ENCODE measurements at regions not wholly inside any gene's neighbourhood (a gene's known extent, or its start where the extent isn't known, plus 50 kb on each side); places are given as distances from the start of the nearest gene placed in this dataset.

DNA sequence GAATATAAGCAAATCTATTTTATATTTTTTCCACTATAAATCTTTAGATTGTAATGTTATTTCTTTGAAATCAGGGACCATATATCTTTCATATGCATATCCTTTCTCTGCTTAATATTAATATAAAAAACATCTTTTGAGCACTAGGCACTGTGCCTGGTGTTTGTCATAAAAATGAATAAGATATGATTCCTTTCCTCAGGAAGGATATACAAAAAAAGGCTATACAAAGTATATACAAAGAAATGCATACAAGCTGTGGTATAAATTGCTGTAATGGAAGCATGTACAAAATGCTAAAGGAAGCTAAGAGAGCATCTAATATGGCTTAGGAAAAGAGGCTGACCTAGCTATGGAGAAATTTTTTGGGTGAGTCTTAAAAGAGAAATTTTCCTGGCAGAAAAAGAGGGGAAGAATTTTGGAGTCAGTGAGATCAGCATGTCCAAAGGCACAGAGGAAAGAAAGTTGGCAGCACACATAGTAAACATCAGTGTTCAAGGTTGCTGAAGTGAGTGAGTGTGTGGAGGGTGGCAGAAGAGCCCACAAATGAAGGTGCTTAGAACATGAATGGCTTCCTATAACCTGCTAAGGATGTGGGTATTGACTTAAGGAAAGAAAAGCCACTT lies 500.0 kb downstream of the SPRY1 start:
- no peak for TF ChIP-seq EZH2 (IDR thresholded peaks at IDR 0.05; ENCODE audit: borderline replicate concordance, low read length)
- TF ChIP-seq, protein P1, sequence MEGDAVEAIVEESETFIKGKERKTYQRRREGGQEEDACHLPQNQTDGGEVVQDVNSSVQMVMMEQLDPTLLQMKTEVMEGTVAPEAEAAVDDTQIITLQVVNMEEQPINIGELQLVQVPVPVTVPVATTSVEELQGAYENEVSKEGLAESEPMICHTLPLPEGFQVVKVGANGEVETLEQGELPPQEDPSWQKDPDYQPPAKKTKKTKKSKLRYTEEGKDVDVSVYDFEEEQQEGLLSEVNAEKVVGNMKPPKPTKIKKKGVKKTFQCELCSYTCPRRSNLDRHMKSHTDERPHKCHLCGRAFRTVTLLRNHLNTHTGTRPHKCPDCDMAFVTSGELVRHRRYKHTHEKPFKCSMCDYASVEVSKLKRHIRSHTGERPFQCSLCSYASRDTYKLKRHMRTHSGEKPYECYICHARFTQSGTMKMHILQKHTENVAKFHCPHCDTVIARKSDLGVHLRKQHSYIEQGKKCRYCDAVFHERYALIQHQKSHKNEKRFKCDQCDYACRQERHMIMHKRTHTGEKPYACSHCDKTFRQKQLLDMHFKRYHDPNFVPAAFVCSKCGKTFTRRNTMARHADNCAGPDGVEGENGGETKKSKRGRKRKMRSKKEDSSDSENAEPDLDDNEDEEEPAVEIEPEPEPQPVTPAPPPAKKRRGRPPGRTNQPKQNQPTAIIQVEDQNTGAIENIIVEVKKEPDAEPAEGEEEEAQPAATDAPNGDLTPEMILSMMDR (IDR thresholded peaks at IDR 0.05; ENCODE audit: low read length) = no peak
- no peak overlapping the region for H3K4me3 ChIP-seq (ENCODE audit: low read depth, low read length, poor library complexity, severe bottlenecking)
- H3K9ac ChIP-seq (ENCODE audit: low read length) = no peak overlapping the region
- no peak overlapping the region for H3K27ac ChIP-seq (ENCODE audit: low read depth, low read length, poor library complexity, severe bottlenecking)
- no peaks in the 10 kb centered on the region for H3K36me3 ChIP-seq (ENCODE audit: insufficient read depth, low read length)
- no peak overlapping the region for H3K4me2 ChIP-seq (ENCODE audit: low read length)
- H3K4me1 ChIP-seq (ENCODE audit: insufficient read depth, low read length, severe bottlenecking) = no peaks in the 10 kb centered on the region
- H3K27me3 ChIP-seq (ENCODE audit: insufficient read depth, low read length) = no peaks in the 10 kb centered on the region
- no peaks in the 10 kb centered on the region for H3K9me3 ChIP-seq (ENCODE audit: low read length)
- no peaks in the 10 kb centered on the region for H4K20me1 ChIP-seq (ENCODE audit: insufficient read depth, low read length)
- no peaks in the 10 kb centered on the region for H3K9me2 ChIP-seq (ENCODE audit: low read depth, low read length)
- no peak overlapping the region for H2AFZ ChIP-seq (ENCODE audit: low read length)
- H3K79me2 ChIP-seq (ENCODE audit: insufficient read depth, low read length) = no peaks in the 10 kb centered on the region
- H3F3A ChIP-seq (ENCODE audit: insufficient read depth, low read length) = no peaks in the 10 kb centered on the region

DNA sequence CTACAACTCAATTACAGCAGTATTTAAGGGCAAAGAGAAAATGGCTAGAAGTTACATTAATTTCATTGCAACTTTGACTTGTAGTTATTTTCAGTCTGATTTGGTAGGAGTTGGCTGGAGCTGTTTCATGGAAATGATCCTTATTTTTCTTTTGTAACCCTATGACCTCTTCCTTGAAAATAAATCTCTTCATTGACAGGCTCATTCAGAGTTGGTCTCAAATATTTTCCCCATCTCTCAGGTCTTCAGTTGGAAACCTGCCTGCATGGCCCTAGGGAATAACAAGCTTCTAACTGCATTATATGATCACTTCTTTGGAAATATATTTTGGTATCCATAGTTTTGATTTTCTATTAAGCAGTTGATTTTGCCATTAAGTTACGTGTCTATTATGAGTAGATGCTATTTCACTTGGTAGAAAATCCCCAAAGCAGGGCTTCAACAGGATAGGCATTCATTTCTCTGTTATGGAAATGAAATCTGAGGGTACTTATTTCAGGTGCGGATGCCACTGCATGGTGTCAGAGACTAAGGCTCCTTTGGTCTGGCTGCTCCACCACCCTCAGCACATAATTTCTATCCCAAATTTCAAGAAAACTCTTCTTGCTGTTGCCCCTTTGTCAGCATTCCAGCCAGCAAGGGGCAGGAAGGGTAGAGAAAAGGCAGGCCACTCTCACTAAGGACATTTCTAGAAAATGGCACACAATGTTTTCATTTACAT lies 502.5 kb downstream of the SPRY1 start:
- Histone ChIP-seq H4K20me1 (ENCODE audit: insufficient read depth, low read length) (no peaks in the 10 kb centered on the region), H3K9ac (ENCODE audit: low read length) (no peak overlapping the region), H2AFZ (ENCODE audit: low read length) (no peak overlapping the region), H3K36me3 (ENCODE audit: insufficient read depth, low read length) (no peaks in the 10 kb centered on the region), H3K79me2 (ENCODE audit: insufficient read depth, low read length) (no peaks in the 10 kb centered on the region), H3K27ac (ENCODE audit: low read depth, low read length, poor library complexity, severe bottlenecking) (no peak overlapping the region), H3K9me2 (ENCODE audit: low read depth, low read length) (no peaks in the 10 kb centered on the region), H3K27me3 (ENCODE audit: insufficient read depth, low read length) (no peaks in the 10 kb centered on the region), H3F3A (ENCODE audit: insufficient read depth, low read length) (no peaks in the 10 kb centered on the region), H3K4me2 (ENCODE audit: low read length) (no peak overlapping the region), H3K9me3 (ENCODE audit: low read length) (0 out of 2 replicates have a peak, but pooled peaks cover 4% of the 10 kb centered on the region), H3K4me1 (ENCODE audit: insufficient read depth, low read length, severe bottlenecking) (no peaks in the 10 kb centered on the region), H3K4me3 (ENCODE audit: low read depth, low read length, poor library complexity, severe bottlenecking) (no peak overlapping the region)
- no peak for TF ChIP-seq EZH2 (IDR thresholded peaks at IDR 0.05; ENCODE audit: borderline replicate concordance, low read length)
- TF ChIP-seq, protein P1 (IDR thresholded peaks at IDR 0.05; ENCODE audit: low read length) = no peak

DNA sequence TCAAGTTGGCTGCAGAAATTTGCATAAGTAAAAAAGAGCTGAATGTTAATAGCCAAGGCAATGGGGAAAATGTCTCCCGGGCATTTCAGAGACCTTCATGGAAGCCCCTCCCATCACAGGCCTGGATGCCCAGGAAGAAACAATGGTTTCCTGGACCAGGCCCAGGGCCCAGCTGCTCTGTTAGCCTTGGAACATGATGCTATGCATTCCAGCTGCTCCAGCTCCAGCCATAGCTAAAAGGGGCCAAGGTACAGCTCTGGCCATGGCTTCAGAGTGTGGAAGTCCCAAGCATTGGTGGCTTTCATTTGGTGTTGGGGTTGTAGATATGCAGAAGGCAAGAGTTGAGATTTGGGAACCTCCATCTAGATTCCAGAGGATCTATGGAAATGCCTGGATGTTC lies 508.3 kb downstream of the SPRY1 start:
- H3K27me3 ChIP-seq (ENCODE audit: insufficient read depth, low read length) = no peaks in the 10 kb centered on the region
- 0 out of 2 replicates have a peak, but pooled peaks cover 4% of the 10 kb centered on the region for H3K9me3 ChIP-seq (ENCODE audit: low read length)
- H3F3A ChIP-seq (ENCODE audit: insufficient read depth, low read length) = no peaks in the 10 kb centered on the region
- no peaks in the 10 kb centered on the region for H4K20me1 ChIP-seq (ENCODE audit: insufficient read depth, low read length)
- H3K4me3 ChIP-seq (ENCODE audit: low read depth, low read length, poor library complexity, severe bottlenecking) = no peak overlapping the region
- H2AFZ ChIP-seq (ENCODE audit: low read length) = no peak overlapping the region
- TF ChIP-seq EZH2 (IDR thresholded peaks at IDR 0.05; ENCODE audit: borderline replicate concordance, low read length) = no peak
- TF ChIP-seq, protein P1 (IDR thresholded peaks at IDR 0.05; ENCODE audit: low read length) = no peak
- no peaks in the 10 kb centered on the region for H3K79me2 ChIP-seq (ENCODE audit: insufficient read depth, low read length)
- no peaks in the 10 kb centered on the region for H3K9me2 ChIP-seq (ENCODE audit: low read depth, low read length)
- no peak overlapping the region for H3K4me2 ChIP-seq (ENCODE audit: low read length)
- H3K4me1 ChIP-seq (ENCODE audit: insufficient read depth, low read length, severe bottlenecking) = no peaks in the 10 kb centered on the region
- no peaks in the 10 kb centered on the region for H3K36me3 ChIP-seq (ENCODE audit: insufficient read depth, low read length)
- no peak overlapping the region for H3K27ac ChIP-seq (ENCODE audit: low read depth, low read length, poor library complexity, severe bottlenecking)
- H3K9ac ChIP-seq (ENCODE audit: low read length) = no peak overlapping the region
